ENCODE measurements at regions not wholly inside any gene's neighbourhood (a gene's known extent, or its start where the extent isn't known, plus 50 kb on each side); places are given as distances from the start of the nearest gene placed in this dataset.

GRCh38 chr13:69101841-69102240 lies 1005.8 kb upstream of the ATXN8OS start:
- Histone ChIP-seq H2AFZ (ENCODE audit: low read depth, low read length) (no peak overlapping the region), H3K9me3 (replicated peaks; ENCODE audit: control insufficient read depth, insufficient read depth, low read depth, low read length) (no peaks in the 10 kb centered on the region; the same call in 1 of the 2 replicates), H3K27me3 (ENCODE audit: control insufficient read depth in 2 of 2, insufficient read depth in 2 of 2, low read length in 2 of 2) (no peaks in the 10 kb centered on the region), H3K4me1 (replicated peaks in 1 of 2; ENCODE audit: control insufficient read depth in 2 of 2, insufficient read depth in 2 of 2, low read length in 2 of 2) (no peaks in the 10 kb centered on the region), H3K9me1 (ENCODE audit: control insufficient read depth, insufficient read depth, low read length) (no peaks in the 10 kb centered on the region), H3K4me3 (no peak overlapping the region), H3K27ac (ENCODE audit: extremely low read depth, low read depth, low read length) (no peak overlapping the region), H3K4me2 (ENCODE audit: insufficient read depth, low read length) (no peak overlapping the region), H4K20me1 (replicated peaks; ENCODE audit: control insufficient read depth, insufficient read depth, low read length) (no peaks in the 10 kb centered on the region), H3K9ac (ENCODE audit: insufficient read depth in 1 of 2, low read depth in 2 of 2, low read length in 2 of 2) (no peak overlapping the region), H3K36me3 (ENCODE audit: control insufficient read depth, insufficient read depth, low read length) (no peaks in the 10 kb centered on the region), H3K79me2 (ENCODE audit: control insufficient read depth, insufficient read depth, low read length) (no peaks in the 10 kb centered on the region)
- FAIRE-seq (no peak), ATAC-seq (no peak), DNase-seq (ENCODE audit: extremely low read depth in 1 of 4, low spot score in 3 of 4) (no peak)
- intact Hi-C loops (cut with micrococcal nuclease), result no loop called here
- in situ Hi-C loops (cut with MboI), result no loop called here
- POLR2A ChIA-PET, result no interaction called here
- CTCF ChIA-PET (ENCODE audit: low intra/inter-chr PET ratio), result no interaction called here
- WGBS (ENCODE audit: insufficient coverage, low coverage, missing lambda C conversion rate), result 11% methylated on average over 1 of the region's 1 CpG
- BruUV-seq (replicated peaks), result no TSS peak
- TF ChIP-seq FOS (IDR thresholded peaks at IDR 0.05; ENCODE audit: extremely low read depth, insufficient read length) (no peak), ZMIZ1 (IDR thresholded peaks at IDR 0.05; ENCODE audit: low read depth in 2 of 2, low read length in 2 of 2) (no peak), OTX1 (CRISPR knock-in tag; IDR thresholded peaks at IDR 0.05) (no peak), POLR3G (IDR thresholded peaks at IDR 0.05; ENCODE audit: extremely low read depth, insufficient read length, insufficient replicate concordance) (no peak), ZNF318 (IDR thresholded peaks at IDR 0.05; ENCODE audit: borderline replicate concordance in 1 of 2, low read depth in 1 of 2) (no peak), ZNF551 (CRISPR knock-in tag; IDR thresholded peaks at IDR 0.05) (no peak), ZC3H8 (IDR thresholded peaks at IDR 0.05) (no peak), EHMT2 (IDR thresholded peaks at IDR 0.05) (no peak), HMBOX1 (IDR thresholded peaks at IDR 0.05) (no peak), SRSF7 (optimal IDR thresholded peaks at IDR 0.05; ENCODE audit: low read depth, low read length) (no peak), NR2F6 (CRISPR knock-in tag; IDR thresholded peaks at IDR 0.05) (no peak), SP1 (CRISPR knock-in tag; IDR thresholded peaks at IDR 0.05) (no peak)

All from K562 (cell line).